HG03354 (cell line): ENCODE measurements at regions not wholly inside any gene's neighbourhood (a gene's known extent, or its start where the extent isn't known, plus 50 kb on each side); places are given as distances from the start of the nearest gene placed in this dataset.

Experiments
- ATAC-seq: cut with Tn5 transposase; IDR thresholded peaks from one replicate; pipeline ENCODE4 v1.9.1; 2021; ENCODE audit warnings: mild to moderate bottlenecking; ENCODE audit not compliant: unreplicated experiment, poor library complexity, severe bottlenecking

DNA sequence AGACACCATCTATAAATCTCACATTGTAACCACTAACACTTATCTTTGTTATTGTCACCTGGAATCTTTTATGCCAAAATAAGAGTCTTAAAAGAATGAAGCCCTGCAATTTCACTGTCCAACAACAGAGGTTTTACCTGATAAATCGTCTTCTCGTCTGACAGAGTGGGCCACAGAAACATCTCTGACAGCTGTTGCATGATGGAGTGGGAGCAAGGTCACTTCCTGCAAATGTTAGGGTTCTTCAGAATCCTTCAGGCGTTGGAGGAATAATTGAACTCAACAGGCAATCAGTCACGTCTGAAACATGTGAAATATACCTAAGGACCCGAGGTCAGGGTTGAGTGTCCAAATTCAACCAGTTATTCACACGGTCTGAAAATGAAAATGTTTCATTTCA lies 353.6 kb downstream of the TRIML1 start:
- no peak for ATAC-seq

DNA sequence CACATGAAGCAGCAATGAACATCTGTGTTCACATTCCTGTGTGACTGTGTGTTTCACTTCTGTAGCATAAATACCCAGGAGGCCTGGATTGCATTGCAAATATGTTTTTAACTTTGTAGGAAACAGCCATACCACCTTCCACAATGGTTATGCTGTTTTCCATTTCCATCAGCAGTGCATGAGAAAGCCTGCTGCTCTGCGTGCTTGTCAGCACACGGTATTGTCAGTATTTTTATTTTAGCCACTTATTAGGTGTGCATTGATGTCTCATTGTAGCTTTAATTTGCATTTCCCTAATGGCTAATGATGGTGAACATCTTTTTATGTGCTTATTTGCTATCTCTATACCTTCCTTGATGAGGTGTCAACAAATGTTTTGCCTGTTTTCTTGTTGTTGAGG lies 355.9 kb downstream of the TRIML1 start:
- ATAC-seq, result no peak

DNA sequence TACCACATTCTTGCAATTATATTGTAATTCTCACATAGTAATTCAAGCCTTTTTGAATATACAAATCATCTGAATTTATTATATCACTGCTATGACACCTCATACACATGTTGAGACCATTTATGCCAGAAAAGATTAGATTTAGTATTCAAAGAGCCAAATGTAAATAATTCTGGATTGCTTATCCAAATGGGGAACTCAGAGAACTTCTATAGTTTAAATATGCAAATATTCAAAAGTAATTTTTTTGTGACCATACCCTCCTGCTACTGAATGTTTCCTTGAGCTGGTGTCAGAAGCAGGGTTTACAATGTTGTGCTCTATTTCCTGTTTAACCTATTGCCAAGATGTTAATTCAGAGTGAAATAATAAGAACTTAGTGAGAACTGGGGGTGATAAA lies 372.2 kb downstream of the TRIML1 start:
- no peak for ATAC-seq

DNA sequence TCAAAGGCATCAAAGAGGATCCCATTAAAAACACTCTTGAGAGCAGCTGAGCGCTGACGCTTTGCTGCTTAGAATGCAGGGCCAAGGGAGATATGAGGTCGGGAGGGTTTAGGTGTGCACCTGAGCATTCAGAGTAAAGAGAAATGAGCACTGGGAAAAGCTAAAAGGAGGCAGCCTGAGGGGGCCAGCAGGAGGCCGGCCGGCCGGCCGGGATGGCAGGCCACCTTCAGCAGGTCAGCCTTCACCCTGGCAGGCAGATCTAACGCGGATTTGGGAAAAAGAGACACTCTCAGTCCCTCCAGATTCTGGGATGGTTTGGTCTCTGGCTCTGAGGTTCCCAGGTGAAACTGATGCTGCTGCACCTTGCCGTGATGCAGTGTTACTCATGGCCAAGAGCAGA lies 393.5 kb downstream of the TRIML1 start:
- no peak for ATAC-seq

DNA sequence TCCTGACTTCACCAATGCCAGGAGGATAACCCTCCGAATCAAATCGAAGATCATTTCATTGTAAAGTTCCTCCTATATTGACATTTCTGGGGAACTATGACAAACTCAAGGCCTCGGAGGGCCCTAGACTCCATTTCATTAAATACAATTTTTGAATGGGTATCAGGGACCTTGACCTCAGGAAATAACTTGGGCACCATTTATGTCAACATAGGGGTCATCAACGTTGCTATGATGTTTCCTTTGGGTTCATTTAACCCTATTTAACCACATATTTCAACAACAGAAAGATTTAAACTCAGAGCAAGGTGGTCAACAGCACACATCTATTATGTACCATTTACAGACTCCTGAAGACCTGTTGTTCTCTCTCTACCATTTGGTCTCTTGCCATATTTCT lies 395.1 kb downstream of the TRIML1 start:
- no peak for ATAC-seq

DNA sequence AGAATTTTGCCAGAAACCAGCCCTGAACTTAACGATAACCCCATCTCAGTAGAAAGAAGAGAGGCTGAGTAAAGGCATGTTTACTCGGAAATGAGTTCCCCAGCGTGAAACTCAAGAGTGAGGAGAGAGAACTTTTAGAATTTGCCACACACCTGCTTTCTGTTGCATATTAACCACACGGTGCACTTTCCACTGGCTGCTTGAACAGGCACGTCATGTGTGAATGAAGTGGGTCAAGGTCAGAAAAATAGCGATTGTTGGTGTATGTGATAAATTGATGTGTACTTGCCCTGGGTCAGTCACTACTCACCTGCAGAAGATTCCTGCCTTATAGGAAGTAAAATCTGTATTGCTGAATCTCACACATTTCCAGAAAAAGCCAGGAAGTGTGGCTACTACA lies 395.7 kb downstream of the TRIML1 start:
- ATAC-seq, result no peak

DNA sequence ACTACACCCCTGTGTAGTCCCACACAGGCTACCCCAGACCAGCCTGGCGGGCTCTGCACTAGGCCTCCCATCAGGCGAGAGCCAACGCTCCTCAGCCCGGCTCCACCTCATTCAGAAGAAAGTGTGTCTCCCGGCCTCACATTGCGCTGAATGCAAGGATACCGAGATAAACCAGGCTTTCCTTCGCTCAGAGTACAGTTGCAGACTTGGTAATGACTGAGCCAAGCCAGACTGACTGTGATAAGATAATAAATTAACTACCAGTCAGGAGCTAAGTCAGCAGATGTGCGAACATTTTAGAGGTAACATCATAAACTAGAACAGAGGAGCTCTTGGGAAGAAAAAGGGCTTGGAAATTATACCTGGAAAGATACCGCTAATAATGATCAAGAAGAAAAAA lies 397.6 kb downstream of the TRIML1 start:
- ATAC-seq, result no peak

DNA sequence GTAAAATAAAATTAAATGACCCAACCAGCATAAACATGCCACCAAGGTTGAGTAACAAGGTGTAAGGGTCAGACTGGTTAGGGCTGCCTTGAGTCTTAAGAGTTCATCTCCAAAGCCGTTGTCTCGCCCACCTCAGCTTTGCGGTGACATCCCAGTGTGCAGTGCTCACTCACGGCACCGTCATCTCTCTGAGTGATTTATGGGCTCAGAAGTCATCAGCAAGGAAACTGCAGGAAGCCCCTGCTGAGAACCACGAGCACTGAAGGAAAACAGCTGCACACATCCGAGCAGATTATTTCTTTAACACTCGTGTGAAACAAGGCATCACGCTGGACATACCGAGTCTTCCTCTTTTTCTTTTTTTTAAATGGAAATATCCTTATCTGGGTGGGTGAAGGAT lies 411.1 kb downstream of the TRIML1 start:
- no peak for ATAC-seq

DNA sequence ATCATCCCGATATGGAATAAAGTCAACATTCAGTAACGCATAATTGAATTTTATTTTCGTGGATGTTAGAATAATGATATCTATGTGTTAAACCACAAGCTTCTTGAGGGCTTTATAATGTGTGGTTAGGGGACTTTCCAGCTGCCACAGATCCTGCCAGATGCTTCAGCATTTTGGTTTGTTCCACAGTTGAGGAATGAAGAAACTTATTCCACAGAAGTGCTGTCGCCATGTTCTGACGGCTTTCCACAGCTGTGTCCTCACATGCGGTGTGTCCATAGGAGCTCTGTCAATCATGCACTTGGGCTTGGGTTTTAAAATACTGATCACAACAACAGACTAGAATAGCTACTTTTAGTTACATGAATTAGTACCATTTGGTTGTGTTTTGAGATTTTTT lies 411.9 kb downstream of the TRIML1 start:
- no peak for ATAC-seq

DNA sequence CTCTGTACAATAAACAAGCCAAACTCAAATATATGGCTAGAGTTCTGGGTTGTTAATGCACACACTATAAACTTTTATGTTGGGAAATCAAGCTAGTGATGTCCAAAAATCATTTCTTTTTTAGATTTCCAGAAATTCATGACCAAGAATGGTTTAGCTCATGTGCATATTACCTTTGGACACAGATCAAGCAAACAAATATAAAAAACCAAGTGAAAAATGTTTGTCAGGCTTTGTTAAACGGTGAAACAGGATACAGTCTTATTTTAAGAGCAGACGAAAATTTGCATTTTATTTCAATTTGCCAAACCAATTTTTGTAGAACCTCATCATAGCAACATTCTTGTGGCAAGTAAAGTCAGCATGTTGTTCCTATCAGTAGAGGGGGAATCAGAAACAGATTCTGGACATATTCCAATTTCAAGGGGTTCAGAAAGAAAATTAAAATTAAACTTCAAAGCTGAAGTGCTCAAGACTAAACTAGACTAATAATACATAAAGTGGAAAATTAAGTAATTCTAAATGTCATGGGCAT lies 413.6 kb downstream of the TRIML1 start:
- ATAC-seq, result no peak

DNA sequence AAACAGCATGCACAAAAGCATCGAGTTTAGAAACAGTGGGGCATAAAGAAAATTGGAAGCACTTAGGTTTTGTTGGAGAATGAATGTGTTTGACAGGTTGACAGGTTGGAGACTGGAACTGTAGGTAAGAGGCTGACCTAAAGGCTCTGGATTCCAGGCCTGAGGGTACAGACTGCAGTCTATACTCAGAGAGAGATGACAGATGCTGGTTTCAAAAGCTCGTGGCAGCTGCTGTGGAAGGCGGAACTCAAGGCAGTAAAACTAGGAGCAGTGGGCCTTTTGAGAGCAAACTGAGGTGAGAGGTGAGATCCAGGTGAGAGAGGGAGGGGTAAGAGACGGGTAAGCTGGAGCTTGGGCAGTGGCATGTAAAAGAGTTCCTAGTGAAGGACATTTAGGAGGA lies 415.2 kb downstream of the TRIML1 start:
- ATAC-seq, result no peak

DNA sequence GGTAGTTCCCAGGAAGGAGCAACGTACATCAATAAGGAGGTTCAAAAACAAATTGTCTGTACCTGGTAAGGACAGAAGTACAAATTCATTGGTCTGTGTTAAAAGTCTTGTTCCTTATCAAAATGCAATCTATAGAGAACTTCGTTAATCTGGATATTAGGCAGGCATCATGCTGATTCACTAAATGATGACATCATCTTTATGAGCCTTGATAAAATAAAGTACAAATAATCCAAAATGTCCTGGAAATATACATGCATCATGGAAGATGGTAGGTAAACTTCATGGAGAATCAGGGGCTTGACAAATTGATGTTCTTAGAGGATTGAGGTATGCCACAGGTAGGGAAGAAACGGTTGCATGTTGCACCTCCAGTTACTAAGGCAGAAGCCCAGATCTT lies 433.9 kb downstream of the TRIML1 start:
- ATAC-seq, result no peak

DNA sequence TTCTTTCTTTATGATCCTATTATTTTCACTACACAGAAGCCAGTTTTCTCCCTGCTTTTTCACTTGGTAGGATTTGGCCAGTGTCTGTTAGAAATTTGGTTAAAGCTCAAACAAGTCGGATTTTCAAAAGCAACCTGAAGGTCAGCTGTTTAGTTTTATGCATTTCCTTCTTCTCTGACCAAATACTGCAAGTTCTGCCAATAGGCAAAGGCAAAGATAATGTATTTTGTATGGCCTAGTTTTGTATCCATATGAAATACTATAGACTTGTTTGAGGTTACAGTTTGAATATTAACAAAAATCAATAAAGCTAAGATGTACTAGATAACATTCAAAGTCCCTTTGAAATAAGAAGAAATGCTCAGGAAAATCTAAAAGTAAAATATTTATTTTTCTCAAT lies 439.4 kb downstream of the TRIML1 start:
- ATAC-seq, result no peak

DNA sequence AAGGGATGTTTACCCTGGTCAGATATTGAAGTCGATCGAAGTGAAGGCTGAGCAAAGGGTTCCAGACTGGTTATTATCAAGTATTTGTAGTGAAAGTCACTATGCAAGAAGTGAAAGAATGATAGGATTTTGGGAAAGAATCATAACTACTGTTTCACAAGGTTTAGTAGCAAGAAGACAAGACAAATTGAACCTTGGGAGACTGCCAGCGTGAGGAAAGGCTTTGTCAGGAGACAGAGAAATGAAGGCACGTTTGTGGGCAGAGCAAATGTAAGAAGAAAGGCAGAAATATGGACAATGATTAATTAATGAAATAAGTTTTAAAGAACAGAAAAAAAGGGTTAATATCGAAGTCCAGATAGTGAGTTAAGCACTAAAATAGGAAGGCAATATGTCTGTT lies 456.8 kb downstream of the TRIML1 start:
- no peak for ATAC-seq

DNA sequence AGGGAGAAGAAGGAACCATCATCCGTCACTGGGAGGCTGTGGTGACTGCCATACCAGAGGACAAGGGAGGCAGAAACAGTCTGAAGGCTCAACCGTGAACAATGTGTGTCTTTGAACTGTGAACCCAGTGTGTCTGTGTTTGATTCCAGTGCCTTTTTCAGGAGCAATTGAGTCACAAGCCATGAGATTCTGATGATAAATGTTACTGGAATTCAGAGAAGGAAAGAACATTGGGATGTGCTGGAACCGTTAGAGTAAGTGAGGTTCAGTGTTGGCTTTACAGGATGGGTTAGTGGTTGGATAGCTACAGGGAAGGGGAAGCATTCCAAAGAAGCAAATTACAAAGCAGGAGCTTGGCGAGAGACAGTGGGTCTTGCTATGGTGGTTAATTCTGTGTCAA lies 464.4 kb downstream of the TRIML1 start:
- no peak for ATAC-seq

DNA sequence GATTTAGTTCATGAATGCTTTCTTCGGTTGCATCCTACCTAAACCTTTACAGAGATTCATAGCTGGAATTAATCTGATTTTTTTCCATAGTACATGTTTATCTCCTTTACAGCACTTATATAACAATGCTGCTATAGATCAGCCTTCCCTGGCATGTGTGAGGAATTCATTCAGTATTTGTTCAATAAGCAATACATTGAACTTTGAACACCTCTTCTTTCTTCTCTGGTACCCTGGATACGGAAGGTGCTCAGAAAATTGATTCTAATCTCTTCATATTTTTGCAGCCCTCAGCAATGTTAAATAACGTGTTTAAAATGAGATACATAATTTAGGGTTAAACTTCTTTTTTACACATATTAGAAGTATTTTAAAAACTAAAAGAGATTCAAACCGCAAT lies 467.4 kb downstream of the TRIML1 start:
- ATAC-seq, result no peak

DNA sequence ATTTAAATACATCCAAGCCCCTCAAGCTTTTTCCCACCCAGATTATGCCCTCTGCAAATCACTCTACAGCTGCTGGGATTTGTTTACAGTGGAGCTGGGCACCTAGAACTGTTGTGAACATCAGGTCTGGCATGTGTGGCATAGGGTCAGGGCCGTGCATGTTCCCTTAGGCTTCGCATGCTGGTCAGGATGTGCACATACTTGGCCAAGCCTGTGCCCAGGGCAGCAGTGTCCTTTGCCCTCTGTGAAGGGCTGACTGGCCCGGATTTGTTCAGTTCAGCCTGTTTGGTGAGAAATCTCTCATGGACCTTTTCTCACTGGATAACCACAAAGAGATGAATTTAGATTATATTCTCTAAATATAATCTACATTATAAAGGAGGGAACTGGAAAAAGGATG lies 471.9 kb downstream of the TRIML1 start:
- ATAC-seq, result no peak

DNA sequence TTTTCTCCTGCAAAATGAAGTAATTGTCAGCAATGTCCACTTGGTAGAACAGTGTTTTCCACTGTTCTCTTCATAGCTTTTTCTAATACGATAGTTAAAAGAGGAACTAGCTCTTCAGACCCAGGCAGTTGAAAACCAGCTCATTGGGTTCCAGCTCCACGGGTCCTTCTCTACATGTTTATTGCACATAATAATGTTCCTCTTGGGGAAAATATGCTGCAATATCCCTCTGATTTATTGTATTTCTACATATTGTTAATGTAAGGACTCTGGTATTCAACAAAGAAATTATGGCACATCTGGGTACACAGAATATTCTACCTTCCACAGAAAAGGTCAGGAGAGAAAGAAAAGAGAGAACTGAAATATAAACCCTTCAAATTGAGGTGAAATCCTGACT lies 473.4 kb downstream of the TRIML1 start:
- ATAC-seq, result no peak

DNA sequence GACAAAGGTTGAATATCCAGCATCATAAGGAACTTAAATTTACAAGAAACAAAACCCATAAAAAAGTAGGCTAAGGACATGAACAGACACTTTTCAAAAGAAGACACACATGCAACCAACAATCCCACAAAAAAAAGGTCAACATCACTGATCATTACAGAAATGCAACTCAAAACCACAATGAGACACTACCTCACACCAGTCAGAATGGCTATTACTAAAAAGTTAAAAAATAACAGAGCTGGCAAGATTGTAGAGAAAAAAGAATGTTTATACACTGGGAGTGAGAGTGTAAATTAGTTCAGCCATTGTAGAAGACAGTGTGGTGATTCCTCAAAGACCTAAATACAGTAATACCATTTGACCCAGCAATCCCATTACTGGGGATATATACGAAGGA lies 474.7 kb downstream of the TRIML1 start:
- no peak for ATAC-seq

DNA sequence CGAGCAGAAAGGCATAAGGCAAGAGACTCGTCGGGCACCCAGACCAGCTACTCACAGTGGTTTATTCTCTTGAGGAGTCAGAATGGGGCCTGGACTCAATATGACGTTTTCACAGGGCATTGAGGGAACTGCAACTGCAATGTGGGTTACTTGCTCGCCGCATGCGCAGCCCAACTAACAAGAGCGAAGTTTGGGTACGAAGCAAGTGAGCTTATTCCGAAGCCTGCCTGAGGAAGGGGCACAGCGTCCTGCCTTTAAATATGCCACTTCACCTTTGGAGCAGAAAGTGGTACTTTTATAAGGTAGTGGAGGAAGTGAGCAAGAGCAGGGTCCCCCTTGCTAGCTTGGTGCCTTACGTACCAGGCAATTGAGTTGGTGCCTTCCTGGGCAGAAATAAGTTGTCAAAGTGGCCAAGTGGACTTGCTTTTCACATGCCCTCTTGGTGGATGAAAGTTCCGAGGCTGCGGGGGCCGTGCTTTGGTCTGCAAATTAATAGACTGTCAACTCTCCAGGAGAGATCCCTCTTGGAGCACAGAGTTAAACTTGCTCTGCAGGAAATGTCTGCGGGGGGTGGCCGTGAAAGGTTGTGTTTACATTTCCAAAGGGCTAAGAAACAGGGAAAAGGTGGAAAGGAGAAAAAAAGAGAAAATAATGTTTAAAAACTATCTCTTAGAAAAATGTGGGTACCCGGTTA lies 480.4 kb downstream of the TRIML1 start:
- ATAC-seq, result no peak

DNA sequence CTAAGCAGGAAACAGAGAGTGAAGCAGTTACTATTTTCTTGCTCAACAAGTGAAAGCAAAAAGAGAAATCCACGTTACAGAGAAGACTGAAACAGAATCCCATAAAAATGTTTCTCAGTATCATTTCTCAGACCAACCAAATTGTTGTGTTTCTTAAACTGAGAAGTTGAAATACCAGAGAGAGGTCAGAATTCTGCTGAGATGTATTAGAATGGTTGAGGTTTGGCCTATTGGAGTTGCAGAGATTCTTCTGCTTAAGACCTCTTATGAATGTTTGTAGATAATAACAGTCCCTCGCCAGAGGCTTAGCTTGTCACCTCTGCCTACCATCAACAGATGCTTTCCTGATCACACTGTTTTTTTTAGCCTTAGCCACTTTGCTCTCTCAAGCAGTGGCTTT lies 481.4 kb downstream of the TRIML1 start:
- no peak for ATAC-seq

DNA sequence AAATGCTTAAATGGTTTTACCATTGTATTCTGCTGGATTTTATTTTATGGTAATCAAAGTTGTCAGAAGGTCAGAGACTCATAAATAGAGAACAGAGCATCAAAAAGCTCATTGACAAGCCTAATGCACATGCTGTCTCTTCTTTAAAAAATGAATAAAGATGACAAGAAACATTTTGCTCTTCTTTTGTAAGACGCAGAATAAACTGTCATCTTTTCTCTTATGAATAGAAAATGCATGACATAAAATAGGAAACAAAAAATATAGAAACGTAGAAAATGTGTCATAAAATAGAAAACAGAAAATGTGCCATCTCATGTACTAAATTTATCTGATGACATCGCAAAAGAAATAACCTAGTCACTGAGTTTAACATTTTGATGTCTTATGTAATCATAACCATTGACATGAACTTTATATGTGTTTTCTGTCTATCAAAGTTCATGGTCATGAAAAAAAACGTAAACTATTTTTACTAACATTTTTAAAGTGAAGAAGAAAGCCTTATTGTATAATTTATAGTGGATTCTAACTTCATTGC lies 484.1 kb downstream of the TRIML1 start:
- ATAC-seq, result no peak
